Spleen (tissue), 7 donors: ENCODE measurements at regions not wholly inside any gene's neighbourhood (a gene's known extent, or its start where the extent isn't known, plus 50 kb on each side); places are given as distances from the start of the nearest gene placed in this dataset.

Experiments used
- POLR2A ChIP-seq, 3 donors: fragments of 450-650 bp; IDR thresholded peaks; one replicate each; pipeline ENCODE4 v1.5.1; 2017; ENCODE audit warnings: antibody characterized with exemption in 3 of 3, mild to moderate bottlenecking in 1 of 3
- POLR2AphosphoS5 ChIP-seq, 3 donors: sonication (generic); formaldehyde crosslinking; IDR thresholded peaks; one replicate each; pipeline ENCODE4 v1.5.1; 2017; ENCODE audit warnings: antibody characterized with exemption in 3 of 3
- TF ChIP-seq, protein P1 (sequence below), 11 experiments: fragments of 200-600 bp in 7 of 11; fragments of 450-650 bp in 4 of 11; sonication (generic) in 4 of 11; IDR thresholded peaks in 8 of 11; conservative IDR thresholded peaks in 3 of 11; 1 replicate in 7 of 11; 2 replicates in 4 of 11; pipeline versions ENCODE4 v1.4.0 to v1.8.0; 2016 to 2021; ENCODE audit warnings: antibody characterized with exemption in 11 of 11, inconsistent platforms in 4 of 11, mild to moderate bottlenecking in 1 of 11
- donor health status: DM: no; HTN: no; CAD: no; lungs with moderate emphysema.
- donor health status: DM: no; HTN: no; CAD: no.
- donor health status: DM: no; HTN: no; CAD: no.

DNA sequence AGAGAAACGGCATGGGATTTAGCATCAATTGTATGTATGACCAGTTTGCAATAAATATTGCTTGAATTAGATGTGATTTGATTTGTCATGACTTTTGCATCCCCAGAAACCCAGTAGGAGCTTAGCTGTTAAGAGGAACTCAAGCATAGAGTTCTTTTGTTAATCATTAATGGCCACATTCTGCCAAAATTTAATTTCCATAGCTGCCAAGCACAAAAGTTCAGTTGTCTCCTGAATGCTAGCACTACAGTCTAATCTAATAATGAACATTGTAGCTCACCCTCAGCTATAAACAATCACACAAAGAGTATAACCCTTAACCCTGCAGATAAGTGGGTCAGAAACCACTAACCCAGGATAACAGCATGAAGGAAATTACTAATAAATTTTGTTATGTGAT lies 169.8 kb upstream of the GRAMD2B start:
- TF ChIP-seq, protein P1, sequence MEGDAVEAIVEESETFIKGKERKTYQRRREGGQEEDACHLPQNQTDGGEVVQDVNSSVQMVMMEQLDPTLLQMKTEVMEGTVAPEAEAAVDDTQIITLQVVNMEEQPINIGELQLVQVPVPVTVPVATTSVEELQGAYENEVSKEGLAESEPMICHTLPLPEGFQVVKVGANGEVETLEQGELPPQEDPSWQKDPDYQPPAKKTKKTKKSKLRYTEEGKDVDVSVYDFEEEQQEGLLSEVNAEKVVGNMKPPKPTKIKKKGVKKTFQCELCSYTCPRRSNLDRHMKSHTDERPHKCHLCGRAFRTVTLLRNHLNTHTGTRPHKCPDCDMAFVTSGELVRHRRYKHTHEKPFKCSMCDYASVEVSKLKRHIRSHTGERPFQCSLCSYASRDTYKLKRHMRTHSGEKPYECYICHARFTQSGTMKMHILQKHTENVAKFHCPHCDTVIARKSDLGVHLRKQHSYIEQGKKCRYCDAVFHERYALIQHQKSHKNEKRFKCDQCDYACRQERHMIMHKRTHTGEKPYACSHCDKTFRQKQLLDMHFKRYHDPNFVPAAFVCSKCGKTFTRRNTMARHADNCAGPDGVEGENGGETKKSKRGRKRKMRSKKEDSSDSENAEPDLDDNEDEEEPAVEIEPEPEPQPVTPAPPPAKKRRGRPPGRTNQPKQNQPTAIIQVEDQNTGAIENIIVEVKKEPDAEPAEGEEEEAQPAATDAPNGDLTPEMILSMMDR (IDR thresholded peaks at IDR 0.05 in 8 of 11, conservative IDR thresholded peaks at IDR 0.05 in 3 of 11): no peak
- TF ChIP-seq POLR2A (IDR thresholded peaks at IDR 0.05) (no peak), POLR2AphosphoS5 (IDR thresholded peaks at IDR 0.05) (no peak)
